Endothelial cell of umbilical vein (primary cell): ENCODE measurements at regions not wholly inside any gene's neighbourhood (a gene's known extent, or its start where the extent isn't known, plus 50 kb on each side); places are given as distances from the start of the nearest gene placed in this dataset.

Experiments used
- CTCF ChIP-seq, 2 donors: IDR thresholded peaks; 1 replicate in 1 of 2; 2 replicates in 1 of 2; pipeline ENCODE4 v1.5.1; 2011; ENCODE audit warnings: low read length in 2 of 2, mild to moderate bottlenecking in 2 of 2, moderate library complexity in 2 of 2, control low read depth in 1 of 2, inconsistent platforms in 1 of 2, low read depth in 1 of 2; ENCODE audit not compliant: insufficient read depth in 1 of 2; ENCODE audit errors: extremely low read depth in 1 of 2
- GATA2 ChIP-seq: IDR thresholded peaks from 2 replicates; pipeline ENCODE4 v1.7.0; 2011; ENCODE audit warnings: low read depth, mild to moderate bottlenecking, moderate library complexity, mixed read lengths, low read length; ENCODE audit not compliant: insufficient read length, insufficient read depth
- MAX ChIP-seq: IDR thresholded peaks from 2 replicates; pipeline ENCODE4 v1.6.1; 2011; ENCODE audit not compliant: insufficient read depth, insufficient read length
- POLR2A ChIP-seq: IDR thresholded peaks from 2 replicates; pipeline ENCODE4 v1.6.1; 2012; ENCODE audit warnings: low read depth, mild to moderate bottlenecking, control low read depth, low read length
- POLR2AphosphoS5 ChIP-seq: IDR thresholded peaks from 2 replicates; pipeline ENCODE4 v1.6.1; 2012; ENCODE audit warnings: low read depth, mild to moderate bottlenecking, control low read depth, low read length, moderate library complexity; ENCODE audit not compliant: insufficient read depth

DNA sequence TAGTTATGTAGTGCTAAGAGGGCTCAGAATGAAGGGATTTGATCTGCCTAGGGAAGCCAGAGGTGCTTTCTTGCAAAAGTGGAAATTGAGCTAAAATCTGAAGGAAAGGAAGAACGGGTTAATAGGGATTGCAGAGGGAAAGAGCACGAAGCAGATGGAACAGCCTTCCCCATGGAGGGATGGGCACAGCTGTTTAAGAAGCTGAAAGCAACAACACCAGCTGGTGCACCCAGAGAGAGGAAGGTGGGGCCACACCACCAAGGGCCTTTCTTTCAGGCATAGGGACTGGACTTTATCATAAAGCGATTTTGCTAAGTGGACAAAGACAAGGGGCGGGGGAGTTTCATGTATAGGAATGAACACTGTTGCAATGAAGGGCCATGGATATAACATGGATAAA is 65.8 kb upstream of the SNRPB2 start:
- TF ChIP-seq MAX (no peak), POLR2A (no peak), CTCF (IDR thresholded peaks at IDR 0.05; ENCODE audit: extremely low read depth in 1 of 2, insufficient read depth in 1 of 2, low read depth in 1 of 2, low read length in 2 of 2) (no peak), GATA2 (no peak), POLR2AphosphoS5 (no peak)
